Tibial artery (tissue), 4 donors: ENCODE measurements at regions not wholly inside any gene's neighbourhood (a gene's known extent, or its start where the extent isn't known, plus 50 kb on each side); places are given as distances from the start of the nearest gene placed in this dataset.
"Not testable (repeated sequence)": the region's sequence is repeated elsewhere in the genome, so short reads cannot be mapped to it uniquely, and the experiment has no call there.

Source experiments
- DNase-seq, 2 donors: peaks; one replicate each; pipeline ENCODE4 v3.0.0-alpha.2; 2019
- H3K27ac ChIP-seq, 2 donors: fragments of 200-600 bp; sonication (generic) in 1 of 2; 1 replicate in 1 of 2; 2 replicates in 1 of 2; pipeline ENCODE4 v1.5.1; 2018 to 2019; ENCODE audit warnings: mild to moderate bottlenecking in 1 of 2
- H3K27me3 ChIP-seq, 2 donors: fragments of 200-600 bp; sonication (generic) in 1 of 2; one replicate each; pipeline versions ENCODE4 v1.5.1 to v1.6.0; 2016 to 2019
- H3K36me3 ChIP-seq, 3 donors: fragments of 200-600 bp; sonication (generic) in 2 of 3; one replicate each; pipeline ENCODE4 v1.5.1; 2016 to 2019; ENCODE audit warnings: mild to moderate bottlenecking in 2 of 3
- H3K4me1 ChIP-seq, 4 donors: fragments of 200-600 bp; sonication (generic) in 2 of 4; 1 replicate in 3 of 4; 2 replicates in 1 of 4; pipeline ENCODE4 v1.5.1; 2016 to 2019
- H3K4me3 ChIP-seq, 2 donors: fragments of 200-600 bp; sonication (generic) in 1 of 2; 1 replicate in 1 of 2; 2 replicates in 1 of 2; pipeline ENCODE4 v1.5.1; 2018 to 2019; ENCODE audit warnings: mild to moderate bottlenecking in 2 of 2
- H3K9me3 ChIP-seq, 3 donors: fragments of 200-600 bp; sonication (generic) in 1 of 3; one replicate each; pipeline ENCODE4 v1.5.1; 2016 to 2019
- intact Hi-C: fragments of 100-400 bp; cut with DNase I; formaldehyde crosslinking; loops from one replicate; pipeline ENCODE4 v1.15.0; 2023; ENCODE audit warnings: low total_unique reads
- TF ChIP-seq, protein P1 (sequence below), 2 experiments: fragments of 200-600 bp in 1 of 2; fragments of 450-650 bp in 1 of 2; IDR thresholded peaks; one replicate each; pipeline ENCODE4 v1.5.1; 2017 to 2019; ENCODE audit warnings: antibody characterized with exemption in 2 of 2, mild to moderate bottlenecking in 1 of 2, moderate library complexity in 1 of 2

GRCh38 chr2:59167514-59167913, 926.4 kb upstream of the FANCL start:
- H3K9me3 ChIP-seq: no peaks in the 10 kb centered on the region
- intact Hi-C loops: no loop called here
- no peaks in the 10 kb centered on the region for H3K4me1 ChIP-seq
- no peaks in the 10 kb centered on the region for H3K36me3 ChIP-seq
- H3K27me3 ChIP-seq: no peaks in the 10 kb centered on the region
- H3K27ac ChIP-seq: no peak overlapping the region
- no peak for DNase-seq
- no peak overlapping the region for H3K4me3 ChIP-seq
- TF ChIP-seq, protein P1, sequence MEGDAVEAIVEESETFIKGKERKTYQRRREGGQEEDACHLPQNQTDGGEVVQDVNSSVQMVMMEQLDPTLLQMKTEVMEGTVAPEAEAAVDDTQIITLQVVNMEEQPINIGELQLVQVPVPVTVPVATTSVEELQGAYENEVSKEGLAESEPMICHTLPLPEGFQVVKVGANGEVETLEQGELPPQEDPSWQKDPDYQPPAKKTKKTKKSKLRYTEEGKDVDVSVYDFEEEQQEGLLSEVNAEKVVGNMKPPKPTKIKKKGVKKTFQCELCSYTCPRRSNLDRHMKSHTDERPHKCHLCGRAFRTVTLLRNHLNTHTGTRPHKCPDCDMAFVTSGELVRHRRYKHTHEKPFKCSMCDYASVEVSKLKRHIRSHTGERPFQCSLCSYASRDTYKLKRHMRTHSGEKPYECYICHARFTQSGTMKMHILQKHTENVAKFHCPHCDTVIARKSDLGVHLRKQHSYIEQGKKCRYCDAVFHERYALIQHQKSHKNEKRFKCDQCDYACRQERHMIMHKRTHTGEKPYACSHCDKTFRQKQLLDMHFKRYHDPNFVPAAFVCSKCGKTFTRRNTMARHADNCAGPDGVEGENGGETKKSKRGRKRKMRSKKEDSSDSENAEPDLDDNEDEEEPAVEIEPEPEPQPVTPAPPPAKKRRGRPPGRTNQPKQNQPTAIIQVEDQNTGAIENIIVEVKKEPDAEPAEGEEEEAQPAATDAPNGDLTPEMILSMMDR (IDR thresholded peaks at IDR 0.05): no peak

DNA sequence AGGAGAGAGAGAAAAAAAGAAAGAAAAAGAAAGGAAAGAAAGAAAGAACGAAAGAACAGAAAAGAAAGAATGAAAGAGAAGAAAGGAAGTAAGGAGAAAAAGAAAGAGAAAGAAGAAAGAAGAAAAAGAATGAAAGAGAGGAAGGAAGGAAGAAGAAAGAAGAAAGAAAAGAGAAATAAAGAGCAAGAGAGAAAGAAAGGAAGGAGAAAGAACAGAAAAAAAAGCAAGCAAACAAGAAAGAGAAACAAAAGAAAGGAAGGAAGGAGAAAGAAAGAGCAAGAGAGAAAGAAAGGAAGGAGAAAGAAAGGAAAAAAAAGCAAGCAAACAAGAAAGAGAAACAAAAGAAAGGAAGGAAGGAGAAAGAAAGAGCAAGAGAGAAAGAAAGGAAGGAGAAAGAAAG, 916.8 kb upstream of the FANCL start:
- not testable (repeated sequence) for H3K27me3 ChIP-seq

GRCh38 chr2:59151805-59152204, 910.7 kb upstream of the FANCL start:
- no peak overlapping the region for H3K4me3 ChIP-seq
- no peaks in the 10 kb centered on the region for H3K36me3 ChIP-seq
- H3K4me1 ChIP-seq: no peaks in the 10 kb centered on the region
- TF ChIP-seq, protein P1 (IDR thresholded peaks at IDR 0.05): no peak
- no peak for DNase-seq
- no peak overlapping the region for H3K27ac ChIP-seq
- no peaks in the 10 kb centered on the region for H3K27me3 ChIP-seq
- H3K9me3 ChIP-seq: no peaks in the 10 kb centered on the region
- intact Hi-C loops: no loop called here

More for the DNA sequence above, 916.8 kb upstream of the FANCL start:
- H3K9me3 ChIP-seq, H3K27ac ChIP-seq, H3K36me3 ChIP-seq, H3K4me3 ChIP-seq, H3K4me1 ChIP-seq, DNase-seq, intact Hi-C loops: not testable (repeated sequence)

DNA sequence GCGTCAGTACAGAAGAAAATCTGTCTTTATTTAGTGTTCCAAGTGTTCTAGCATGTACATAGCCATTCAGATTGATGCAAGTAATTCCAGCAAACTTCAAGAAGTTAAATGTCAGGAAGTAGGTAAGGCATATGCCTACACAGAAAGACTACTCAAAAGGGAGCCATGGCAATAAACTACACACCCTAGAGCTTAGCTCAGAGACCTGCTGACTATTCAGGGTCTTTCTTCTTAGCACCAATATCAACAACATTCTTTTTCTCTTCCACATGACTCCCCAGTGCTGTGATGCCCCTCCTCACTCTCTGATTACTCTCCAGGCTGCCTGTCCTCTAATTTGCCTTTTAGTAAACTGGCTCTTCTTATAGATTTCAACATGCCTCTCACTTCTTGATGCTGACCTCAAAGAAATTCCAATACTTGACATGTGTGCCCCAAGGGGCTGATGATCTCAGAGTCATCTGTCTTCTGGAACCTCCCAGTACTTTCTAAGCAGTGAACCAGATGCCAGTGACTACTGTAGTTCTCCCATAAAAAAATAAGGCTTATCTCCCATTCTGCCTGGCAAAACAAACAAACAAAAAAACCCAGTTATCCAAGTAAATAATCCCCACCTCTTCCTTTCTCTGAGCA, 909.2 kb upstream of the FANCL start:
- Histone ChIP-seq H3K9me3 (no peaks in the 10 kb centered on the region), H3K27ac (no peak overlapping the region), H3K36me3 (no peaks in the 10 kb centered on the region), H3K4me1 (no peaks in the 10 kb centered on the region), H3K27me3 (no peaks in the 10 kb centered on the region), H3K4me3 (no peak overlapping the region)
- DNase-seq: no peak
- TF ChIP-seq, protein P1 (IDR thresholded peaks at IDR 0.05): no peak
- intact Hi-C loops: no loop called here

DNA sequence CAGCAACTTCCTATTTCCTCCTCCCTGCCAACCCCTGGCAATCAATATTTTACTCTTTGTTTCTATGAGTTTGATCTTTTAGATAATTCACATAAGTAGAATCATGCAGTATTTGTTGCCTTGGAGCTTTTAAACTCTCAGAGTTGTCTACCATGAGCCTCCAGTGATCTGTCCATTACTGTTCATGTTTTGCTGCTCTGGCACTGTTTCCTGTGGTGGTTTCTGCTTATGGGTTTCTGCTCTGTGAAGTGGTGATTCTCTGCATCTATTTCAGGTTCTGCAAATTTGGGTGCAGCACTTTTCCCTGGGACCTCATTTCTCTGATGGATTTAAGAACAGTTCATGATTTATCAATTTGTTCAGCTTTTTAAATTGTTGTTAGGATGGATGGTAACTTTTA, 908.1 kb upstream of the FANCL start:
- intact Hi-C loops: no loop called here
- no peaks in the 10 kb centered on the region for H3K9me3 ChIP-seq
- H3K4me3 ChIP-seq: no peak overlapping the region
- no peaks in the 10 kb centered on the region for H3K4me1 ChIP-seq
- TF ChIP-seq, protein P1 (IDR thresholded peaks at IDR 0.05): no peak
- H3K36me3 ChIP-seq: no peaks in the 10 kb centered on the region
- no peaks in the 10 kb centered on the region for H3K27me3 ChIP-seq
- no peak for DNase-seq
- H3K27ac ChIP-seq: no peak overlapping the region

GRCh38 chr2:59112258-59112657, 871.1 kb upstream of the FANCL start:
- no peak for DNase-seq
- no peak overlapping the region for H3K4me3 ChIP-seq
- H3K27ac ChIP-seq: no peak overlapping the region
- H3K4me1 ChIP-seq: no peaks in the 10 kb centered on the region
- no peaks in the 10 kb centered on the region for H3K36me3 ChIP-seq
- intact Hi-C loops: no loop called here
- H3K27me3 ChIP-seq: no peaks in the 10 kb centered on the region
- TF ChIP-seq, protein P1 (IDR thresholded peaks at IDR 0.05): no peak
- no peaks in the 10 kb centered on the region for H3K9me3 ChIP-seq
